Endothelial cell (in vitro differentiated cells): ENCODE measurements at regions not wholly inside any gene's neighbourhood (a gene's known extent, or its start where the extent isn't known, plus 50 kb on each side); places are given as distances from the start of the nearest gene placed in this dataset.

Experiments
- DNase-seq: peaks from one replicate; pipeline ENCODE4 v3.0.0; 2021; ENCODE audit warnings: low spot score
- H3K27ac Mint-ChIP-seq: one replicate; pipeline ENCODE4 v1.8.0; 2021; ENCODE audit warnings: mixed read lengths, inconsistent platforms; ENCODE audit not compliant: unreplicated experiment
- H3K27me3 Mint-ChIP-seq: one replicate; pipeline ENCODE4 v1.8.0; 2021; ENCODE audit warnings: mild to moderate bottlenecking, moderate library complexity, mixed read lengths, inconsistent platforms; ENCODE audit not compliant: unreplicated experiment
- H3K36me3 Mint-ChIP-seq: one replicate; pipeline ENCODE4 v1.8.0; 2021; ENCODE audit warnings: mild to moderate bottlenecking, low read depth, mixed read lengths, inconsistent platforms; ENCODE audit not compliant: unreplicated experiment
- H3K4me1 Mint-ChIP-seq: one replicate; pipeline ENCODE4 v1.8.0; 2021; ENCODE audit warnings: mild to moderate bottlenecking, mixed read lengths, inconsistent platforms; ENCODE audit not compliant: unreplicated experiment
- H3K4me3 Mint-ChIP-seq: one replicate; pipeline ENCODE4 v1.8.0; 2021; ENCODE audit warnings: mild to moderate bottlenecking, mixed read lengths, inconsistent platforms; ENCODE audit not compliant: unreplicated experiment
- H3K9me3 Mint-ChIP-seq: one replicate; pipeline ENCODE4 v1.8.0; 2021; ENCODE audit warnings: mixed read lengths, inconsistent platforms; ENCODE audit not compliant: unreplicated experiment
- TF ChIP-seq, protein P1 (sequence below): fragments of 200-600 bp; sonication (generic); IDR thresholded peaks from one replicate; pipeline ENCODE4 v1.5.0; 2021; ENCODE audit warnings: antibody characterized with exemption; ENCODE audit not compliant: unreplicated experiment

DNA sequence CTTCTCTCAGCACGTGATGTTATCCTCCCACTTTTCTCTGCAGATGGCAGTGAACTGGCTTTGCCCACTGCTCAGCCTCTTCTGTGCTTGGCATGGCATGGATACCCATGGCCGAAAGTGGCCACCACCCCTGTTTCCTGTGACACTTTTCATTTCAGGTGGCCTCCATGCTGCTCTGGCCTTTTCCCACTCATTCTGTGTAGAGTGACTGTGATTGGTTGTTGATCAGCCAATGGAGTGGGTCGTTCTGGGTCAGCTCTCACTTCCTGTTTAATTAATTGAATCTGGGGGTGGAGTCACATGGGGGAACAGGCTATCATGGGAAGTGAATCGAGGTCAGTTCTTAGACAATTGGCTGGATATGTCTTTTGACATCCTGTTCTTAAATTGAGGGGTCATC, 350.1 kb upstream of the EEF2KMT start:
- H3K36me3 Mint-ChIP-seq, result no peaks in the 10 kb centered on the region
- DNase-seq, result no peak
- no peaks in the 10 kb centered on the region for H3K4me1 Mint-ChIP-seq
- no peaks in the 10 kb centered on the region for H3K9me3 Mint-ChIP-seq
- no peak overlapping the region for H3K27ac Mint-ChIP-seq
- H3K4me3 Mint-ChIP-seq, result no peak overlapping the region
- TF ChIP-seq, protein P1, sequence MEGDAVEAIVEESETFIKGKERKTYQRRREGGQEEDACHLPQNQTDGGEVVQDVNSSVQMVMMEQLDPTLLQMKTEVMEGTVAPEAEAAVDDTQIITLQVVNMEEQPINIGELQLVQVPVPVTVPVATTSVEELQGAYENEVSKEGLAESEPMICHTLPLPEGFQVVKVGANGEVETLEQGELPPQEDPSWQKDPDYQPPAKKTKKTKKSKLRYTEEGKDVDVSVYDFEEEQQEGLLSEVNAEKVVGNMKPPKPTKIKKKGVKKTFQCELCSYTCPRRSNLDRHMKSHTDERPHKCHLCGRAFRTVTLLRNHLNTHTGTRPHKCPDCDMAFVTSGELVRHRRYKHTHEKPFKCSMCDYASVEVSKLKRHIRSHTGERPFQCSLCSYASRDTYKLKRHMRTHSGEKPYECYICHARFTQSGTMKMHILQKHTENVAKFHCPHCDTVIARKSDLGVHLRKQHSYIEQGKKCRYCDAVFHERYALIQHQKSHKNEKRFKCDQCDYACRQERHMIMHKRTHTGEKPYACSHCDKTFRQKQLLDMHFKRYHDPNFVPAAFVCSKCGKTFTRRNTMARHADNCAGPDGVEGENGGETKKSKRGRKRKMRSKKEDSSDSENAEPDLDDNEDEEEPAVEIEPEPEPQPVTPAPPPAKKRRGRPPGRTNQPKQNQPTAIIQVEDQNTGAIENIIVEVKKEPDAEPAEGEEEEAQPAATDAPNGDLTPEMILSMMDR, result no peak
- H3K27me3 Mint-ChIP-seq, result peaks cover 10% of the 10 kb centered on the region

DNA sequence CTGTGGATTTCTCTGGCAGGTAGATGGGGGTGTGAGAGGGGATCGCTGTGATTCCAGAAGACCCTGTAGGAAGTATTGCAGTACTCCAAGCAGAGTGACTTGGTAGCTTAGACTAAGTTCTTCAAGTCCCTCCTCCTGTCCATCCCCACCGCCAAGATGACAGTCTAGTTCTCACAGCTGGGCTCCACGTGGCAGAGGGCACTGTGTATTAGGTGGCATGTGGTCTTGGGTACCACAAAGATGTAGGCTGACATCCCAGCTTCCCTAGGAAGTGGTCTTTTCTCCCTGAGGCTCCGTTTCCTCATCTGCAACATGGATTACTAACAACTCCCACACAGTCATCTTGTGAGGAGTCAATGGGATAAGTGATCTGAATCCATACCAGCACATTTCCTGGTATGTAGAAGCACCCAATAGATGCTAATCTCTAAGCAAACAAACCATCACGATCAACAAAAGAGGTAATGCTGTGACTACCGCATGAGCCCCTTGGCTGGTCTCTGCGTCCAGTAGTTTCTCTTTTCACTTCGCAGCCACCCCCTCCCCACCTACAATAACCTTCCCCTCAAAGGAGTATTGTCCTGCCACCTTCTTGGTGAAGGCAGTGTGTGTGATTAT, 349.1 kb upstream of the EEF2KMT start:
- no peak overlapping the region for H3K27ac Mint-ChIP-seq
- no peak for DNase-seq
- H3K36me3 Mint-ChIP-seq, result no peaks in the 10 kb centered on the region
- peaks cover 8% of the 10 kb centered on the region for H3K27me3 Mint-ChIP-seq
- TF ChIP-seq, protein P1, result no peak
- no peak overlapping the region for H3K4me3 Mint-ChIP-seq
- H3K4me1 Mint-ChIP-seq, result no peaks in the 10 kb centered on the region
- no peaks in the 10 kb centered on the region for H3K9me3 Mint-ChIP-seq

DNA sequence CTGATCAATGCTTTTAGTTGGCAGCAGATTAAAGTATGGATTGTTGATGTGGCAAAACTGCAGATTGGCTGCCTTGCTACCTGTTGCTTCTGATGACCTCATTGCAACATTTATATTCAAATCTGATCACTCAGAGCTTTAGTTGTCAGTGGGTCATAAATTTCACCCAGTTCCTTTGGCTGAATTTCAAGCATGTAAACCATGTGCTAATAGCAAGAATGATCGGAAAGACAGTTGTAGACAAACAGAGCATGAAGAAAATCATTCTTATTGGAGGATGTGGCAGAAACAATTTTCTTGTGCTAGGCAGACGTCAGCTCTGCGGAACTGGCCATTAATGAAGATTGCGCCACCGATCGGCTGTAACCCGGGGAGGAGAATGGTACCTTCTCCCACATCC, 346.6 kb upstream of the EEF2KMT start:
- no peak overlapping the region for H3K4me3 Mint-ChIP-seq
- H3K27me3 Mint-ChIP-seq, result peaks cover 10% of the 10 kb centered on the region
- DNase-seq, result no peak
- H3K27ac Mint-ChIP-seq, result no peak overlapping the region
- no peaks in the 10 kb centered on the region for H3K9me3 Mint-ChIP-seq
- TF ChIP-seq, protein P1, result no peak
- H3K4me1 Mint-ChIP-seq, result no peaks in the 10 kb centered on the region
- no peaks in the 10 kb centered on the region for H3K36me3 Mint-ChIP-seq

DNA sequence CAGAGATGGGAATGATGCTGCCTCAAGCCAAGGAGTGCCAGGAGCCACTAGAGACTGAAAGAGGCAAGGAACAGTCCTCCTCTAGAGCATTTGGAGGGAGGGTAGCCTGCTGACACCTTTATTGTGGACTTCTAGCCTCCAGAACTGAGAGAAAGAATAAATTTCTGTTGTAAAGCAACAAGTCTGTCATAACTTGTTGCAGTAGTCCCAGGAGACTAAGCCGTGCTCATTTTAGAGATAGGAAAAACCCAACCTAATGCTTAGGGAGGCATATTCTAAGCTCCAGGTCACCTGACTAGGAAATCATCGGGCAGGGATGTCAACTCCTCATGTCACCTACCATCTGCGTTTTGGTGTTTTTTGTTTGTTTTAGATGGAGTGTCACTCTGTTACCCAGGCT, 345.4 kb upstream of the EEF2KMT start:
- H3K36me3 Mint-ChIP-seq, result no peaks in the 10 kb centered on the region
- no peaks in the 10 kb centered on the region for H3K9me3 Mint-ChIP-seq
- peaks cover 9% of the 10 kb centered on the region for H3K27me3 Mint-ChIP-seq
- DNase-seq, result no peak
- TF ChIP-seq, protein P1, result no peak
- no peak overlapping the region for H3K27ac Mint-ChIP-seq
- H3K4me3 Mint-ChIP-seq, result no peak overlapping the region
- H3K4me1 Mint-ChIP-seq, result no peaks in the 10 kb centered on the region

DNA sequence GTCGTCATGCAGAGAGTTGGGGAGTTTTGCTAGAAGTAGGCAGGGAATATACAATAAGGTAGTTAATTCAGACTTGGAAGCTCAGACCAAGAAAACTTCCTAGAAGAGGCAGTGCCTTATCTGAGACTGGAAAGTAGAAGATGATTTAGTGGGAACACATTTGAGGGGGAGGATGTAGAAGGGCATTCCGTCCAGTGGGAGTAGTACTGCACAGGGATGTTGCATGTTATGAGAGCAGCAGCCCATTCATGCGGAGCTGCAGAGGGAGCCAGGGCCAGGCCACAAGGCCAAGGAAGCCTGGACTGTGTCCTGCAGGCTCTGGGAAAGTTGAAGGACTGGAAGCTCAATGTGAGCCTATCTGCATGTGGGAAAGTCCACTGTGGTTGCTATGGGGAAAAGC, 344.5 kb upstream of the EEF2KMT start:
- Mint-ChIP-seq H3K9me3 (no peaks in the 10 kb centered on the region), H3K4me3 (no peak overlapping the region), H3K27ac (no peak overlapping the region), H3K27me3 (peaks cover 8% of the 10 kb centered on the region), H3K4me1 (no peaks in the 10 kb centered on the region), H3K36me3 (no peaks in the 10 kb centered on the region)
- DNase-seq, result no peak
- TF ChIP-seq, protein P1, result no peak
